NCI-H82 treated with DMSO at 0.1 percent for 48 hours (cell line): ENCODE measurements at regions not wholly inside any gene's neighbourhood (a gene's known extent, or its start where the extent isn't known, plus 50 kb on each side); places are given as distances from the start of the nearest gene placed in this dataset.

Source experiments
- DNase-seq: peaks from one replicate; lab custom pipeline; 2025; ENCODE audit not compliant: unreplicated experiment; lab: John Stamatoyannopoulos, UW

- DNase-seq = no peak
Measured at GRCh38 chr5:173780235-173781234, 107.6 kb upstream of the CPEB4 start.

- DNase-seq = no peak
Measured at GRCh38 chr5:173781432-173781815, 106.7 kb upstream of the CPEB4 start.

- no peak for DNase-seq
Measured at GRCh38 chr5:173781816-173782670, 106.1 kb upstream of the CPEB4 start.

- DNase-seq = no peak
Measured at GRCh38 chr5:173782671-173783101, 105.5 kb upstream of the CPEB4 start.

- DNase-seq = no peak
Measured at GRCh38 chr5:173783371-173783770, 104.8 kb upstream of the CPEB4 start.

- no peak for DNase-seq
Measured at GRCh38 chr5:173785400-173785799, 102.7 kb upstream of the CPEB4 start.

- DNase-seq = no peak
Measured at GRCh38 chr5:173785866-173786265, 102.3 kb upstream of the CPEB4 start.

GRCh38 chr5:173786286-173787187 lies 101.6 kb upstream of the CPEB4 start:
- no peak for DNase-seq

GRCh38 chr5:173789031-173789920 lies 98.9 kb upstream of the CPEB4 start:
- DNase-seq = no peak

- no peak for DNase-seq
Measured at GRCh38 chr5:173790177-173790719, 97.9 kb upstream of the CPEB4 start.

GRCh38 chr5:173790836-173791546 lies 97.2 kb upstream of the CPEB4 start:
- no peak for DNase-seq

- DNase-seq = no peak
Measured at GRCh38 chr5:173791878-173792277, 96.3 kb upstream of the CPEB4 start.

- DNase-seq = no peak
Measured at GRCh38 chr5:173792781-173793547, 95.2 kb upstream of the CPEB4 start.

GRCh38 chr5:173793648-173794548 lies 94.3 kb upstream of the CPEB4 start:
- DNase-seq = no peak

GRCh38 chr5:173794901-173795416 lies 93.2 kb upstream of the CPEB4 start:
- DNase-seq = no peak

- no peak for DNase-seq
Measured at GRCh38 chr5:173795601-173796000, 92.5 kb upstream of the CPEB4 start.
